A673 (cell line): ENCODE measurements at regions not wholly inside any gene's neighbourhood (a gene's known extent, or its start where the extent isn't known, plus 50 kb on each side); places are given as distances from the start of the nearest gene placed in this dataset.
A peak's percentile ranks its signal among the peaks of the same experiment; 100 is the strongest.

Experiments
- BruUV-seq: library from RNA; stranded (reverse); fragments of 400-500 nt; replicated peaks from 2 replicates; lab custom pipeline; 2021; lab: Mats Ljungman, UMichigan
- CTCF ChIA-PET: fragments of 300-600 bp; sonication (Branson Sonifier 250); formaldehyde crosslinking; loops from one replicate; lab custom pipeline; 2022; ENCODE audit warnings: antibody characterized with exemption; lab: Charles Lee
- POLR2A ChIA-PET: fragments of 300-600 bp; sonication (Branson Sonifier 250); formaldehyde crosslinking; loops from one replicate; lab custom pipeline; 2022; ENCODE audit warnings: antibody characterized with exemption; ENCODE audit not compliant: low non-redundant PET; lab: Charles Lee
- DNase-seq: peaks from one replicate; pipeline ENCODE4 v3.0.0-alpha.2; 2015; ENCODE audit warnings: low spot score
- H3K27ac ChIP-seq: fragments of 200-600 bp; sonication (generic); 2 replicates; pipeline ENCODE4 v1.5.1; 2016; ENCODE audit warnings: mixed run types, low read depth, mild to moderate bottlenecking, mixed read lengths, antibody characterized with exemption, low read length; ENCODE audit not compliant: poor library complexity, severe bottlenecking
- H3K27me3 ChIP-seq: fragments of 200-600 bp; sonication (generic); replicated peaks from 2 replicates; pipeline ENCODE4 v1.6.1; 2017; ENCODE audit warnings: mixed run types, low read depth, mild to moderate bottlenecking, mixed read lengths, antibody characterized with exemption, low read length; ENCODE audit not compliant: insufficient read depth, poor library complexity
- H3K36me3 ChIP-seq: fragments of 200-600 bp; sonication (generic); 2 replicates; pipeline ENCODE4 v1.6.1; 2016; ENCODE audit warnings: mixed run types, mild to moderate bottlenecking, mixed read lengths, antibody characterized with exemption, low read length; ENCODE audit not compliant: insufficient read depth, poor library complexity, severe bottlenecking
- H3K4me1 ChIP-seq: fragments of 200-600 bp; sonication (generic); 2 replicates; pipeline ENCODE4 v1.6.1; 2017; ENCODE audit warnings: mixed run types, mild to moderate bottlenecking, mixed read lengths, antibody characterized with exemption, low read length; ENCODE audit not compliant: insufficient read depth, poor library complexity, severe bottlenecking
- H3K4me3 ChIP-seq: fragments of 200-600 bp; sonication (generic); 2 replicates; pipeline ENCODE4 v1.5.1; 2016; ENCODE audit warnings: low read depth, mixed run types, mild to moderate bottlenecking, mixed read lengths, low read length; ENCODE audit not compliant: poor library complexity, severe bottlenecking
- H3K9me3 ChIP-seq: fragments of 200-600 bp; sonication (generic); 2 replicates; pipeline ENCODE4 v1.6.1; 2016; ENCODE audit warnings: mixed run types, low read depth, mild to moderate bottlenecking, mixed read lengths, antibody characterized with exemption, low read length; ENCODE audit not compliant: poor library complexity, severe bottlenecking
- CTCF ChIP-seq: fragments of 300-800, 200-600 bp; sonication (generic); conservative IDR thresholded peaks from 2 replicates; pipeline ENCODE4 v1.5.1; 2017; ENCODE audit warnings: low read depth, mild to moderate bottlenecking, antibody characterized with exemption, low read length, moderate library complexity, mixed read lengths
- EZH2 ChIP-seq: fragments of 200-600 bp; sonication (generic); IDR thresholded peaks from 2 replicates; pipeline ENCODE4 v1.6.1; 2017; ENCODE audit warnings: borderline replicate concordance, low read depth, mild to moderate bottlenecking, mixed read lengths, antibody characterized with exemption, low read length; ENCODE audit not compliant: poor library complexity, severe bottlenecking
- intact Hi-C: fragments of 100-400 bp; cut with micrococcal nuclease; formaldehyde crosslinking; loops from one replicate; pipeline ENCODE4 v1.10.0; 2022; ENCODE audit not compliant: unreplicated experiment

GRCh38 chr6:27605401-27606342, 132.8 kb upstream of the ZNF184 start:
- Histone ChIP-seq H3K9me3 (no peaks in the 10 kb centered on the region), H3K36me3 (no peaks in the 10 kb centered on the region), H3K27me3 (no peaks in the 10 kb centered on the region), H3K27ac (peak overlapping the region; percentile 27), H3K4me1 (peaks cover 3% of the 10 kb centered on the region), H3K4me3 (peak overlapping the region; percentile 54)
- no TSS peak for BruUV-seq
- no peak for TF ChIP-seq CTCF
- no peak for TF ChIP-seq EZH2
- intact Hi-C loops: loop anchor here (10.0 kb wide), 1 partner anchor 311 kb away; no protein-coding TSS in a partner anchor
- DNase-seq: peak; percentile 85
- ChIA-PET POLR2A (no interaction called here), CTCF (no interaction called here)

- Histone ChIP-seq H3K4me1 (peaks cover 3% of the 10 kb centered on the region), H3K36me3 (no peaks in the 10 kb centered on the region), H3K9me3 (no peaks in the 10 kb centered on the region), H3K4me3 (peak overlapping the region; percentile 54), H3K27me3 (no peaks in the 10 kb centered on the region), H3K27ac (peak overlapping the region; percentile 27)
- intact Hi-C loops: loop anchor here (10.0 kb wide), 1 partner anchor 310 kb away; no protein-coding TSS in a partner anchor
- CTCF ChIA-PET: no interaction called here
- DNase-seq: peak; percentile 39
- POLR2A ChIA-PET: no interaction called here
- BruUV-seq: no TSS peak
- TF ChIP-seq EZH2 (no peak), CTCF (no peak)
These were observed 132.1 kb upstream of the ZNF184 start for GRCh38 chr6:27604986-27605385.

DNA sequence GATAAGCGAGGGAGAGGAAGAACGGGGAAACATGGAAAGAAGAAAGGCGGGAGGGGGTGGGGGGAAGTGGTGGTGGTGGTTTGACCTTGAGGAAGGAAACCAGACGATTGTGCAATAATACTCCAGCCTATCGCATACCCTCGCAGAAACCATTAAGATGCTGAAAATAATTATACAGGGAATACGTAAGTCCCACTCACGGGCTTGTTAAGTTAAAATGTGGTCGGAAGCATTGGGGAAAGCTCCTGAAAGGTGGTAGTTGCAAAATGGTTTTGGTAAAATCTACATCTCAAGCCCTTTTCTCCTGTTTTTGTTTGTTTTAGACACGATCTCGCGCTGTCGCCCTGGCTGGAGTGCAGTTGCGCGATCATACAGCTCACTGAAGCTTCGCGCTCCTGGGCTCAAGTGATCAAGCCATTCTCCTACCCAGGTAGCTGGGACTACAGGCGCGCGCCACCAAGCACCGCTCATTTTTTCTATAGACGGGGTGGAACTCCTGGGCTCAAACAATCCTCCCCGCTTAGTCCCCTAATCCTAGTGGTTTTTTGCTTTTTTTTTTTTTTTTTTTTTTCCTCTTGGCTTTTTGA, 128.9 kb upstream of the ZNF184 start:
- intact Hi-C loops: loop anchor here (10.0 kb wide), 1 partner anchor 307 kb away; no protein-coding TSS in a partner anchor
- DNase-seq: peak; percentile 40
- ChIA-PET POLR2A (interaction anchor here (0.6 kb wide), 1 partner anchor 195 kb away, joined by 28 read pairs; no protein-coding TSS in a partner anchor), CTCF (no interaction called here)
- Histone ChIP-seq H3K27ac (no peak overlapping the region), H3K27me3 (peaks cover 8% of the 10 kb centered on the region), H3K36me3 (no peaks in the 10 kb centered on the region), H3K4me1 (peaks cover 3% of the 10 kb centered on the region), H3K9me3 (no peaks in the 10 kb centered on the region), H3K4me3 (peak overlapping the region; percentile 50)
- no TSS peak for BruUV-seq
- TF ChIP-seq EZH2 (no peak), CTCF (no peak)
